GM12892 (cell line): ENCODE measurements at regions not wholly inside any gene's neighbourhood (a gene's known extent, or its start where the extent isn't known, plus 50 kb on each side); places are given as distances from the start of the nearest gene placed in this dataset.

Source experiments
- POLR2A ChIP-seq: IDR thresholded peaks from 2 replicates; pipeline ENCODE4 v1.6.1; 2011; ENCODE audit warnings: low read depth, low read length, control low read depth
- POLR2AphosphoS5 ChIP-seq: IDR thresholded peaks from 2 replicates; pipeline ENCODE4 v1.6.1; 2011; ENCODE audit warnings: low read depth, low read length, control low read depth
- TAF1 ChIP-seq: IDR thresholded peaks from 2 replicates; pipeline ENCODE4 v1.6.1; 2011; ENCODE audit warnings: low read depth, mild to moderate bottlenecking, control low read depth, low read length, borderline replicate concordance

GRCh38 chr1:43062527-43063095 lies 103.9 kb upstream of the SLC2A1 start:
- TF ChIP-seq POLR2A = no peak
- no peak for TF ChIP-seq POLR2AphosphoS5
- TF ChIP-seq TAF1 = no peak
